NCI-H748 (cell line): ENCODE measurements at regions not wholly inside any gene's neighbourhood (a gene's known extent, or its start where the extent isn't known, plus 50 kb on each side); places are given as distances from the start of the nearest gene placed in this dataset.

Experiments used
- DNase-seq: peaks from one replicate; lab custom pipeline; 2025; ENCODE audit not compliant: unreplicated experiment; lab: John Stamatoyannopoulos, UW

GRCh38 chr17:79478841-79479240 lies 132.0 kb downstream of the RBFOX3 start:
- no peak for DNase-seq

- DNase-seq, result peak; percentile 59
Measured at GRCh38 chr17:79478051-79478461, 132.8 kb downstream of the RBFOX3 start.

- DNase-seq, result peak; percentile 16
Measured at GRCh38 chr17:79476074-79476652, 134.7 kb downstream of the RBFOX3 start.

- DNase-seq, result no peak
Measured at GRCh38 chr17:79473876-79474440, 136.9 kb downstream of the RBFOX3 start.

GRCh38 chr17:79473111-79473875 lies 137.6 kb downstream of the RBFOX3 start:
- DNase-seq, result no peak

GRCh38 chr17:79470754-79471153 lies 140.1 kb downstream of the RBFOX3 start:
- no peak for DNase-seq

- no peak for DNase-seq
Measured at GRCh38 chr17:79469646-79470045, 141.2 kb downstream of the RBFOX3 start.

GRCh38 chr17:79468183-79468944 lies 142.5 kb downstream of the RBFOX3 start:
- no peak for DNase-seq

GRCh38 chr17:79466562-79467350 lies 144.1 kb downstream of the RBFOX3 start:
- no peak for DNase-seq

GRCh38 chr17:79465681-79466025 lies 145.2 kb downstream of the RBFOX3 start:
- no peak for DNase-seq

GRCh38 chr17:79465011-79465680 lies 145.7 kb downstream of the RBFOX3 start:
- no peak for DNase-seq

GRCh38 chr17:79464318-79465010 lies 146.4 kb downstream of the RBFOX3 start:
- DNase-seq, result no peak

GRCh38 chr17:79463421-79464317 lies 147.2 kb downstream of the RBFOX3 start:
- no peak for DNase-seq

GRCh38 chr17:79461041-79461440 lies 149.8 kb downstream of the RBFOX3 start:
- DNase-seq, result no peak

- DNase-seq, result no peak
Measured at GRCh38 chr17:79459846-79460245, 151.0 kb downstream of the RBFOX3 start.

GRCh38 chr17:79459003-79459655 lies 151.7 kb downstream of the RBFOX3 start:
- no peak for DNase-seq

- no peak for DNase-seq
Measured at GRCh38 chr17:79458356-79458755, 152.5 kb downstream of the RBFOX3 start.

- DNase-seq, result no peak
Measured at GRCh38 chr17:79457889-79458288, 153.0 kb downstream of the RBFOX3 start.
